ENCODE measurements at regions not wholly inside any gene's neighbourhood (a gene's known extent, or its start where the extent isn't known, plus 50 kb on each side); places are given as distances from the start of the nearest gene placed in this dataset.
A peak's percentile ranks its signal among the peaks of the same experiment; 100 is the strongest.

DNA sequence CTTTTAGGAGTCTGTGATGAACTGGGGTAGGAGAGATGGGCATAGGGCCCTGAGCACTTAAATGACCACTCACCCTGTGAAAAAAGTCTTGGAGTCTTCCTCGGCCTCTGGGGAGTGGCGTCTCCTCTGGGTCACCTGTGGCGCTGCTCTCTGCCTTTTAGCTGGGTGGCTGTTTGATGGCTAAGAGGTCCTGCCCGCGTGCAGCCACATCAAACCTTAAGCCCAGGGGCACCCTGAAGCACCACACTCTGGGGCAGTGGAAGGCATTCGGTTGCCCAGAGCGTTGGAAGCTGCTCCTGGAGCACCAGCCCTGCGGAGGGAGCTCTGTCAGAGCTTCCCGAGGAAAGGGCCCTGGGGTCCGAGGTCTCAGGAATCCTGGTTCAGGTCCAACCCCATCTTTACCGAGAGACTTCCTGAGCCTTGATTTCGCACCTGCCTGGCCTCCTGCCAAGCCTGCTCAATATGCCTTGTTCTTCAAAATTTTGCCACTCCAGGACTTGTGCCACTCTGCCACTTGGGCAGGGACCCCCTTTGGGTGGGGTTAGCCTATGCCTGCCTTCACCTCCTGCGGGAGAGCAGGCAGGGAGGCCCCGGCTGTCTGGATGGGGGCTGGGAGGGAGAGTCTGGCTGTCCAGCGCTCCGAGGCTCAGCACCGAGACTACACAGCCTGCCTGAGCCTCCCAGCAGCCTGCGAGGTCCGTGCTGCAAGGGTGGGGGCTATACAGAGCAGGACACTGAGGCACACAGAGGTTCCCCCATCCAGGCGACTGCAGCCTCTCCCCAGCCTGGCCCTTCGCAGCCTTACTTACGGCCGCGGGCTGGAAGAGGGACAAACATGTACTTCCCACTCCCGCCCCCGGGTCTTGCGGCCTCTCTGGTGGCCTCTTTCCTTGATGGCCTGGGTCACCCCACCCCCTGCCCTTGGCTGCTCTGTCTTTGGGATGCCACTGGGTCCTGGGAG lies 63.4 kb upstream of the RNU6ATAC start:
- H3K27ac ChIP-seq (ENCODE audit: low read depth, low read length): no peak overlapping the region
- TF ChIP-seq, protein P1, sequence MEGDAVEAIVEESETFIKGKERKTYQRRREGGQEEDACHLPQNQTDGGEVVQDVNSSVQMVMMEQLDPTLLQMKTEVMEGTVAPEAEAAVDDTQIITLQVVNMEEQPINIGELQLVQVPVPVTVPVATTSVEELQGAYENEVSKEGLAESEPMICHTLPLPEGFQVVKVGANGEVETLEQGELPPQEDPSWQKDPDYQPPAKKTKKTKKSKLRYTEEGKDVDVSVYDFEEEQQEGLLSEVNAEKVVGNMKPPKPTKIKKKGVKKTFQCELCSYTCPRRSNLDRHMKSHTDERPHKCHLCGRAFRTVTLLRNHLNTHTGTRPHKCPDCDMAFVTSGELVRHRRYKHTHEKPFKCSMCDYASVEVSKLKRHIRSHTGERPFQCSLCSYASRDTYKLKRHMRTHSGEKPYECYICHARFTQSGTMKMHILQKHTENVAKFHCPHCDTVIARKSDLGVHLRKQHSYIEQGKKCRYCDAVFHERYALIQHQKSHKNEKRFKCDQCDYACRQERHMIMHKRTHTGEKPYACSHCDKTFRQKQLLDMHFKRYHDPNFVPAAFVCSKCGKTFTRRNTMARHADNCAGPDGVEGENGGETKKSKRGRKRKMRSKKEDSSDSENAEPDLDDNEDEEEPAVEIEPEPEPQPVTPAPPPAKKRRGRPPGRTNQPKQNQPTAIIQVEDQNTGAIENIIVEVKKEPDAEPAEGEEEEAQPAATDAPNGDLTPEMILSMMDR (IDR thresholded peaks at IDR 0.05; ENCODE audit: control extremely low read depth in 1 of 3, insufficient read depth in 1 of 3, low read depth in 1 of 3, low read length in 3 of 3): peak in 1 of 3 experiments; percentile 4; a peak in 1 of 4 replicates
- TF ChIP-seq CBX5 (IDR thresholded peaks at IDR 0.05; ENCODE audit: low read depth, low read length) (no peak), RAD21 (IDR thresholded peaks at IDR 0.05 in 1 of 2, conservative IDR thresholded peaks at IDR 0.05 in 1 of 2; ENCODE audit: low read depth in 2 of 2, low read length in 2 of 2) (peak in 1 of 2 experiments; percentile 16; a peak in 1 of 4 replicates)
- no peak overlapping the region for H4K91ac ChIP-seq (replicated peaks; ENCODE audit: insufficient read length, low read length)
- H2AFZ ChIP-seq (ENCODE audit: low read length): no peak overlapping the region
- H3K36me3 ChIP-seq (ENCODE audit: control insufficient read depth in 2 of 4, insufficient read depth in 4 of 4, low read length in 3 of 4): no peaks in the 10 kb centered on the region
- H3K27me3 ChIP-seq (replicated peaks in 1 of 4; ENCODE audit: control insufficient read depth in 3 of 4, extremely low read depth in 1 of 4, insufficient read depth in 3 of 4, low read length in 3 of 4): no peaks in the 10 kb centered on the region; a peak in 1 of 7 replicates
- no peak overlapping the region for H2BK12ac ChIP-seq (ENCODE audit: low read depth, low read length)
- no peak overlapping the region for H3K9ac ChIP-seq (replicated peaks in 1 of 4; ENCODE audit: extremely low read depth in 1 of 4, low read depth in 3 of 4, low read length in 3 of 4)
- peak overlapping the region; percentile 45; the same call in 1 of the 2 replicates for H4K8ac ChIP-seq (ENCODE audit: extremely low read depth, insufficient read depth, low read length)
- peaks cover 0 to 5% (median 1%) of the 10 kb centered on the region in 4 experiments; a peak in 4 of 7 replicates for H3K4me1 ChIP-seq (replicated peaks in 1 of 4; ENCODE audit: control insufficient read depth in 3 of 4, insufficient read depth in 4 of 4, low read length in 3 of 4)
- no peak overlapping the region for H2BK20ac ChIP-seq (ENCODE audit: low read length)
- no peak overlapping the region for H2BK5ac ChIP-seq (ENCODE audit: low read depth, low read length)
- no peak for DNase-seq (ENCODE audit: low read depth in 1 of 2, low spot score in 2 of 2)
- 88% methylated on average over 20 of the region's 27 CpGs; no CpG with 5 or more reads in 1 of the 2 experiments for WGBS, 2 experiments (ENCODE audit: extremely low coverage in 1 of 2, insufficient coverage in 1 of 2, insufficient read length in 1 of 2, insufficient replicate concordance in 2 of 2, low coverage in 1 of 2, low lambda C conversion rate in 2 of 2, missing lambda C conversion rate in 1 of 2)
- CTCF ChIA-PET (ENCODE audit: partially characterized antibody): interaction anchor here (0.8 to 2.2 kb wide), 6 partner anchors 10 to 187 kb away, joined by 3 to 12 read pairs (median 4); no protein-coding TSS in a partner anchor
- no peak overlapping the region for H3K18ac ChIP-seq (ENCODE audit: extremely low read depth, low read length)
- no peak for FAIRE-seq
- no peak overlapping the region for H3K14ac ChIP-seq (ENCODE audit: insufficient read length)
- H4K5ac ChIP-seq (ENCODE audit: insufficient read length, low read depth, low read length): no peak overlapping the region
- H3K23ac ChIP-seq (ENCODE audit: insufficient read length): no peak overlapping the region
- H3K79me2 ChIP-seq (ENCODE audit: control insufficient read depth in 1 of 2, insufficient read depth in 2 of 2, low read length in 2 of 2): no peaks in the 10 kb centered on the region
- H3K23me2 ChIP-seq (ENCODE audit: low read depth, low read length): no peaks in the 10 kb centered on the region
- no peaks in the 10 kb centered on the region for H3K79me1 ChIP-seq (ENCODE audit: low read depth, low read length)
- no peaks in the 10 kb centered on the region for H3K9me3 ChIP-seq (ENCODE audit: insufficient read depth in 2 of 2, low read depth in 1 of 2, low read length in 1 of 2)
- POLR2A ChIA-PET (ENCODE audit: partially characterized antibody): no interaction called here
- H3K4me2 ChIP-seq (ENCODE audit: insufficient read depth in 1 of 2, low read depth in 2 of 2, low read length in 2 of 2): no peak overlapping the region
- no peak overlapping the region for H2AK5ac ChIP-seq (ENCODE audit: low read depth, low read length)
- H3K56ac ChIP-seq (replicated peaks; ENCODE audit: insufficient read length, low read depth, low read length): no peak overlapping the region
- no peak overlapping the region for H3K4me3 ChIP-seq (ENCODE audit: extremely low read depth in 1 of 4, insufficient read depth in 2 of 4, low read depth in 3 of 4, low read length in 4 of 4)
- no peak overlapping the region for H2BK15ac ChIP-seq (ENCODE audit: low read length)
- H2BK120ac ChIP-seq (replicated peaks; ENCODE audit: low read depth, low read length): no peak overlapping the region
- no peak overlapping the region for H3K4ac ChIP-seq (replicated peaks; ENCODE audit: insufficient read length, low read depth, low read length)
- no peaks in the 10 kb centered on the region for H4K20me1 ChIP-seq (replicated peaks in 1 of 2; ENCODE audit: control insufficient read depth in 1 of 2, insufficient read depth in 2 of 2, low read length in 2 of 2)
